Parathyroid adenoma (tissue), 2 donors: ENCODE measurements at regions not wholly inside any gene's neighbourhood (a gene's known extent, or its start where the extent isn't known, plus 50 kb on each side); places are given as distances from the start of the nearest gene placed in this dataset.

Experiments
- H2AFZ ChIP-seq: fragments of 300-600 bp; sonication (generic); one replicate; pipeline ENCODE4 v1.7.0; 2017; ENCODE audit warnings: antibody characterized with exemption, mild to moderate bottlenecking
- H3K27ac ChIP-seq: fragments of 300-600 bp; sonication (generic); one replicate; pipeline ENCODE4 v1.7.0; 2017
- H3K27me3 ChIP-seq: fragments of 300-600 bp; sonication (generic); one replicate; pipeline ENCODE4 v1.7.0; 2017; ENCODE audit warnings: low read length; ENCODE audit not compliant: control insufficient read depth, insufficient read depth
- H3K36me3 ChIP-seq: fragments of 300-600 bp; sonication (generic); one replicate; pipeline ENCODE4 v1.7.0; 2017; ENCODE audit warnings: low read length; ENCODE audit not compliant: control insufficient read depth, insufficient read depth
- H3K4me1 ChIP-seq: fragments of 300-600 bp; sonication (generic); one replicate; pipeline ENCODE4 v1.7.0; 2017; ENCODE audit warnings: control low read depth
- H3K4me2 ChIP-seq: fragments of 300-600 bp; sonication (generic); one replicate; pipeline ENCODE4 v1.7.0; 2017; ENCODE audit warnings: low read length
- H3K4me3 ChIP-seq: fragments of 300-600 bp; sonication (generic); one replicate; pipeline ENCODE4 v1.7.0; 2017; ENCODE audit warnings: low read depth, low read length
- H3K79me2 ChIP-seq: fragments of 300-600 bp; sonication (generic); one replicate; pipeline ENCODE4 v1.7.0; 2017; ENCODE audit warnings: control low read depth
- H3K9ac ChIP-seq: fragments of 300-600 bp; sonication (generic); one replicate; pipeline ENCODE4 v1.7.0; 2017; ENCODE audit warnings: mild to moderate bottlenecking
- H3K9me3 ChIP-seq: fragments of 300-600 bp; sonication (generic); one replicate; pipeline ENCODE4 v1.7.0; 2017; ENCODE audit warnings: low read length; ENCODE audit not compliant: control insufficient read depth
- CTCF ChIP-seq: fragments of 300-600 bp; sonication (generic); IDR thresholded peaks from one replicate; pipeline ENCODE4 v1.7.0; 2017; ENCODE audit warnings: antibody characterized with exemption, mild to moderate bottlenecking
- donor health status: primary hyperparathyroidism.

GRCh38 chr2:45284621-45284995 is 275.4 kb upstream of the SIX2 start:
- TF ChIP-seq CTCF: no peak
- Histone ChIP-seq H3K27me3 (no peaks in the 10 kb centered on the region), H3K4me3 (no peak overlapping the region), H3K36me3 (no peaks in the 10 kb centered on the region), H3K79me2 (no peaks in the 10 kb centered on the region), H3K27ac (no peak overlapping the region), H3K4me1 (no peaks in the 10 kb centered on the region), H3K9me3 (no peaks in the 10 kb centered on the region), H3K4me2 (no peak overlapping the region), H2AFZ (no peak overlapping the region), H3K9ac (no peak overlapping the region)

- Histone ChIP-seq H3K4me2 (no peak overlapping the region), H3K9ac (no peak overlapping the region), H3K27me3 (no peaks in the 10 kb centered on the region), H3K79me2 (no peaks in the 10 kb centered on the region), H3K4me3 (no peak overlapping the region), H2AFZ (no peak overlapping the region), H3K27ac (no peak overlapping the region), H3K9me3 (no peaks in the 10 kb centered on the region), H3K4me1 (no peaks in the 10 kb centered on the region), H3K36me3 (no peaks in the 10 kb centered on the region)
- TF ChIP-seq CTCF: no peak
Measured at GRCh38 chr2:45283764-45284620, 274.7 kb upstream of the SIX2 start.

- H3K27me3 ChIP-seq: no peaks in the 10 kb centered on the region
- no peak overlapping the region for H3K4me3 ChIP-seq
- H3K9me3 ChIP-seq: no peaks in the 10 kb centered on the region
- H3K36me3 ChIP-seq: no peaks in the 10 kb centered on the region
- no peak overlapping the region for H3K9ac ChIP-seq
- H3K4me1 ChIP-seq: no peaks in the 10 kb centered on the region
- no peak overlapping the region for H3K27ac ChIP-seq
- H3K79me2 ChIP-seq: no peaks in the 10 kb centered on the region
- no peak overlapping the region for H3K4me2 ChIP-seq
- no peak for TF ChIP-seq CTCF
- no peak overlapping the region for H2AFZ ChIP-seq
Measured at GRCh38 chr2:45282646-45283045, 273.4 kb upstream of the SIX2 start.

- H3K36me3 ChIP-seq: no peaks in the 10 kb centered on the region
- no peak overlapping the region for H3K9ac ChIP-seq
- no peaks in the 10 kb centered on the region for H3K79me2 ChIP-seq
- H3K27ac ChIP-seq: no peak overlapping the region
- no peak overlapping the region for H3K4me3 ChIP-seq
- H3K27me3 ChIP-seq: no peaks in the 10 kb centered on the region
- TF ChIP-seq CTCF: no peak
- no peak overlapping the region for H3K4me2 ChIP-seq
- no peaks in the 10 kb centered on the region for H3K9me3 ChIP-seq
- H2AFZ ChIP-seq: no peak overlapping the region
- no peaks in the 10 kb centered on the region for H3K4me1 ChIP-seq
Measured at GRCh38 chr2:45281311-45281710, 272.1 kb upstream of the SIX2 start.

GRCh38 chr2:45280794-45281193 is 271.5 kb upstream of the SIX2 start:
- Histone ChIP-seq H3K4me3 (no peak overlapping the region), H3K9ac (no peak overlapping the region), H3K4me1 (no peaks in the 10 kb centered on the region), H3K79me2 (no peaks in the 10 kb centered on the region), H3K27ac (no peak overlapping the region), H3K36me3 (no peaks in the 10 kb centered on the region), H2AFZ (no peak overlapping the region), H3K9me3 (no peaks in the 10 kb centered on the region), H3K27me3 (no peaks in the 10 kb centered on the region), H3K4me2 (no peak overlapping the region)
- no peak for TF ChIP-seq CTCF
